Activated naive CD8-positive, alpha-beta T cell treated with anti-CD3 and anti-CD28 coated beads, Interleukin-2, amount 50 U/mL, for 24 hours (primary cell): ENCODE measurements at regions not wholly inside any gene's neighbourhood (a gene's known extent, or its start where the extent isn't known, plus 50 kb on each side); places are given as distances from the start of the nearest gene placed in this dataset.

Source experiments
- ATAC-seq: fragments of 150-1000 bp; cut with Tn5 transposase; one replicate; pipeline ENCODE4 v1.10.0; 2021
- DNase-seq: peaks from one replicate; pipeline ENCODE4 v3.0.0; 2021
- H3K27ac Mint-ChIP-seq: one replicate; pipeline ENCODE4 v1.8.0; 2021; ENCODE audit warnings: mild to moderate bottlenecking, mixed read lengths
- H3K27me3 Mint-ChIP-seq: one replicate; pipeline ENCODE4 v1.8.0; 2021; ENCODE audit warnings: mixed read lengths
- H3K36me3 Mint-ChIP-seq: one replicate; pipeline ENCODE4 v1.8.0; 2021; ENCODE audit warnings: low read depth, mixed read lengths
- H3K4me1 Mint-ChIP-seq: one replicate; pipeline ENCODE4 v1.8.0; 2021; ENCODE audit warnings: mixed read lengths
- H3K4me3 Mint-ChIP-seq: one replicate; pipeline ENCODE4 v1.8.0; 2021; ENCODE audit warnings: mild to moderate bottlenecking, moderate library complexity, mixed read lengths
- H3K9me3 Mint-ChIP-seq: one replicate; pipeline ENCODE4 v1.8.0; 2021; ENCODE audit warnings: mixed read lengths

DNA sequence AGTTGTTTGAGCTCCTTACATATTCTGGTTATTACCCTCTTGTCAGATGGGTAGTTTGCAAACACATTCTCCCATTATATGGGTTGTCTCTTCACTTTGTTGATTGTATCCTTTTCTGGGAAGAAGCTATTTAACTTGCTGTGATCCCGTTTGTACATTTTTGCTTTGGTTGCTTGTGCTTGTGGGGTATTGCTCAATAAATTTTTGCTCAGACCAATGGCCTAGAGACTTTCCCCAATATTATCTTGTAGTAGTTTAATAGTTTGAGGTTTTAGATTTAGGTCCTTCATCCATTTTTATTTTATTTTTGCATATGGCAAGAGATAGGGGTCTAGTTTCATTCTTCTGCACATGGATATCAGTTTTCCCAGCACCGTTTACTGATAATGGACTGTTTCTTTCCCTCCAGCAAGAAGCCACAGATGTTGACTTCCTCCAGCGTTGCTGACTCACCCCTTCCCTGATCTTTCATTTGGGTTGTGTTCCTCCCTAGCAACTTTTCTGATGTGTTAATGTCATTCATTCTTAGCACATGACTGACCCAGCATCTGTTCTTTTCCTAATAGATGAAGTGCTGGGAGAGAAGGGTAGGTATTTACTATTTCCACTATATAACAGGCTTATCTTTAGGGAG, 166.7 kb upstream of the SGO1 start:
- H3K27ac Mint-ChIP-seq: no peak overlapping the region
- no peaks in the 10 kb centered on the region for H3K4me1 Mint-ChIP-seq
- DNase-seq: no peak
- no peaks in the 10 kb centered on the region for H3K36me3 Mint-ChIP-seq
- no peak overlapping the region for H3K4me3 Mint-ChIP-seq
- ATAC-seq: no peak
- H3K27me3 Mint-ChIP-seq: no peaks in the 10 kb centered on the region
- no peaks in the 10 kb centered on the region for H3K9me3 Mint-ChIP-seq

DNA sequence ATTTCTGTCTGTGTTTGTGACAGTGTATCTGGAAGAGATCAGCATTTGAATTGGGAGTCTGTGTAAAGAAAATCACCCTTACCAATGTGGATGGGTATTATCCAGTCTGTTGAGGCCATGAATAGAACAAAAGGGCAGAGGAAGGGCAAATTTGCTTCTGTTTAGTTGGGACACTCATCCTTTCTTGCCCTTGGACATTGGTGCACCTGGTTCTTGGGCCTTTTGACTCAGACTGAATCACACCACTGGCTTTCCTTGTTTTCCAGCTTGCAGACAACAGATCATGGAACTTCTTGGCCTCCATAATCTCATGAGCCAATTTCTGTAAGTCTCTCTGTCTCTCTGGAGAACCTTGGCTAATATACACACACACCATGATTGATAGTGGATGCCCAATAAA, 164.4 kb upstream of the SGO1 start:
- no peaks in the 10 kb centered on the region for H3K36me3 Mint-ChIP-seq
- H3K4me3 Mint-ChIP-seq: no peak overlapping the region
- H3K27me3 Mint-ChIP-seq: no peaks in the 10 kb centered on the region
- H3K9me3 Mint-ChIP-seq: no peaks in the 10 kb centered on the region
- DNase-seq (no peak), ATAC-seq (no peak)
- H3K4me1 Mint-ChIP-seq: no peaks in the 10 kb centered on the region
- H3K27ac Mint-ChIP-seq: no peak overlapping the region

- no peaks in the 10 kb centered on the region for H3K27me3 Mint-ChIP-seq
- H3K9me3 Mint-ChIP-seq: no peaks in the 10 kb centered on the region
- H3K27ac Mint-ChIP-seq: no peak overlapping the region
- no peaks in the 10 kb centered on the region for H3K36me3 Mint-ChIP-seq
- DNase-seq: no peak
- no peak overlapping the region for H3K4me3 Mint-ChIP-seq
- no peak for ATAC-seq
- H3K4me1 Mint-ChIP-seq: peaks cover 3% of the 10 kb centered on the region
Measured at GRCh38 chr3:20346916-20347315, 160.9 kb upstream of the SGO1 start.

GRCh38 chr3:20346369-20346768, 160.4 kb upstream of the SGO1 start:
- Mint-ChIP-seq H3K27me3 (no peaks in the 10 kb centered on the region), H3K4me3 (no peak overlapping the region), H3K36me3 (no peaks in the 10 kb centered on the region), H3K9me3 (no peaks in the 10 kb centered on the region), H3K4me1 (peaks cover 3% of the 10 kb centered on the region), H3K27ac (no peak overlapping the region)
- ATAC-seq: no peak
- DNase-seq: no peak

DNA sequence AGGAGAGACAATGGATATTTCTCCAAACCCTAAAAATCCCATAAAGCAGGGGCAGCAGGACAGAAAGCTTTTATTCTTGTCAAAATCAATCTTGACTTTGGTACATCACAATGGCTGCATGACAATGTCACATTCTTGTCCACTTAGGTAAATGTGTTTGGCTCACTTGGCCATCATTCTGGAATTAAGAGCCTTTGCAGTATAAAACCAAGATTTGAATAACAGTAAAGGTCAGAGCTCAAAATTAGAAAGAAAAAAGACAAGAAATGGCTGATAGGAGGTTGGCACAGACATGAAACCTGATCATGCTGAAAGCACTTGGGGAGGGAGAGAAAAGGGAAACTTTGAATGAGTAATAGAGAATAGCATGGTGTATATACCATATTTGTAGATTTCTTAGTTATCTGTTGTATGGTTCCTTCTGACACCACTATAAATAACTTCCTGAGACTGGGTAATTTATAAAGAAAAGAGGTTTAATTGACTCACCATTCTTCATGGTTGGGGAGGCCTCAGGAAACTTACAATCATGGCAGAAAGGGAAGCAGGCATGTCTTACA, 158.5 kb upstream of the SGO1 start:
- Mint-ChIP-seq H3K4me1 (peaks cover 3% of the 10 kb centered on the region), H3K4me3 (no peak overlapping the region), H3K36me3 (no peaks in the 10 kb centered on the region), H3K9me3 (no peaks in the 10 kb centered on the region), H3K27me3 (no peaks in the 10 kb centered on the region), H3K27ac (no peak overlapping the region)
- no peak for DNase-seq
- ATAC-seq: peak; percentile 53

DNA sequence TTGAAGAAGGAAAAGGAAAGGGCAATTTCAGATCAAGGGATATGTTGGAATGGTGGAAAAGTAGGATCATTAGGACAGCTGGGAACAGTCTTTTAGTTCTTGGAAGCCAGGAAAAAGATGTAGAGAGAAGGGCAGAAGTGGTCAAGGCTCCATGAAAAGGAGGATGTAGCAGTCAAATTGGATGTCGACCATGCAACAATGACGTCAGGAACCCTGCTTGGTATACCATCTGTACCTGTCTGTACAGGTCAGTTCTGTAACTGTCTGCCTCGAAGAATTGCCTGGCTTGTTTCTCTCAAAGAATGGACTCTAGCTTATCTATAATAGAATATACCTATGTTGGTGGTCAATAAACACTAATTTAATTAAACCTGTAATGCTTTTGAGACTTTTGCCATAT, 157.8 kb upstream of the SGO1 start:
- Mint-ChIP-seq H3K4me3 (no peak overlapping the region), H3K9me3 (no peaks in the 10 kb centered on the region), H3K27ac (no peak overlapping the region), H3K4me1 (peaks cover 3% of the 10 kb centered on the region), H3K36me3 (no peaks in the 10 kb centered on the region), H3K27me3 (no peaks in the 10 kb centered on the region)
- ATAC-seq (no peak), DNase-seq (no peak)

DNA sequence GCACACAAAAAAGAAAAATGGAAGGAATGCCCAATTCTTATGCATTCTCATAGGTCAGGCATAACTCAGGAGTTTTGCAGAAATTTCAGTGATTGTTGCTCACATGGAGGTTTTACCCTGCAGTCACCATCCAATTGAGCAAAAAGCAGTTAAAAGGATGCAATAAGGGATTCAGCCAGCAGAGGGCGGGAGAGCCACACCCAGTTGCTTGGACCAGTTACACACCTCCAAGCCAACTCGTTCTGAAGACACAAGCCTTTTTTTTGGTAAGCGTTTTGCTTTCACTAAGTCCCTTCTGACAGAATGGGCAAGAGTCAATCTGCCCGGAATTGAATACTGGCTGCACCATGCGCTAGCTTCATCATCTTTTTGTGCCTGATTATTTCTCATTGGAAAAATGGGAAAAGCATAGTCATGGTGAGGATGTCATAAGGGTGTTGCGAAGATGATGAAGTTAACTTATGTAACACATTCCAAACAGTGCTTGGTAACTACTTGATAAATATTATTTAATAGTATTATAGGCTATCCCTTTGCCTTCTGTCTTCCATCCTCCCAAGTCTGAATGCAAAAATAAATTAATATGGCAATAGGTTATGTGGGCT, 154.4 kb upstream of the SGO1 start:
- DNase-seq (peak; percentile 66), ATAC-seq (peak; percentile 79)
- H3K36me3 Mint-ChIP-seq: no peaks in the 10 kb centered on the region
- no peak overlapping the region for H3K27ac Mint-ChIP-seq
- H3K4me1 Mint-ChIP-seq: peaks cover 3% of the 10 kb centered on the region
- no peaks in the 10 kb centered on the region for H3K9me3 Mint-ChIP-seq
- no peaks in the 10 kb centered on the region for H3K27me3 Mint-ChIP-seq
- H3K4me3 Mint-ChIP-seq: no peak overlapping the region

GRCh38 chr3:20336572-20336971, 150.6 kb upstream of the SGO1 start:
- H3K27me3 Mint-ChIP-seq: peaks cover 2% of the 10 kb centered on the region
- no peaks in the 10 kb centered on the region for H3K36me3 Mint-ChIP-seq
- no peak overlapping the region for H3K27ac Mint-ChIP-seq
- H3K4me3 Mint-ChIP-seq: no peak overlapping the region
- no peaks in the 10 kb centered on the region for H3K4me1 Mint-ChIP-seq
- DNase-seq (no peak), ATAC-seq (no peak)
- peaks cover 3% of the 10 kb centered on the region for H3K9me3 Mint-ChIP-seq

DNA sequence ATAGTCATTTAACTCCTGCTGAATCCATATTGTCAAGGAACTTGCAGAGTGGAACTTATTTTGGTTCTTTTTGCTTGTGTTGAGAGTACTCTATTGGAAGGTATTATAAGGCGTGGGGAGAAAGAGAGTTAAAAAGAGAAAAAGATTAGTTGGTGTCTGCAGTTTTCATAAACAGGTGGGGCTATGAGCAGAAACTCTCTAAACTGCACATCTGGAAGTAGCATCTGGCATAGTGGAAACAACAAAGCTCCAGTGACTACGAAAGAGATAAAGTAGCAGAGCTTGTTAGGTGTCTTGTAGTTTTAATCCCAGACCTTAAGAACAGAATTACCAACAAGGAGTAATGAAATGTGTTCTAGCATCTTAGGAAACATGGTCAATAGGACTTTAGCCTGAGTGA, 148.8 kb upstream of the SGO1 start:
- DNase-seq (no peak), ATAC-seq (no peak)
- Mint-ChIP-seq H3K4me1 (no peaks in the 10 kb centered on the region), H3K9me3 (peaks cover 3% of the 10 kb centered on the region), H3K27ac (no peak overlapping the region), H3K36me3 (no peaks in the 10 kb centered on the region), H3K27me3 (peaks cover 2% of the 10 kb centered on the region), H3K4me3 (no peak overlapping the region)

GRCh38 chr3:20327889-20328288, 141.9 kb upstream of the SGO1 start:
- Mint-ChIP-seq H3K4me1 (no peaks in the 10 kb centered on the region), H3K9me3 (peaks cover 3% of the 10 kb centered on the region), H3K4me3 (no peak overlapping the region), H3K27me3 (peaks cover 2% of the 10 kb centered on the region), H3K36me3 (no peaks in the 10 kb centered on the region), H3K27ac (no peak overlapping the region)
- no peak for ATAC-seq
- DNase-seq: no peak

DNA sequence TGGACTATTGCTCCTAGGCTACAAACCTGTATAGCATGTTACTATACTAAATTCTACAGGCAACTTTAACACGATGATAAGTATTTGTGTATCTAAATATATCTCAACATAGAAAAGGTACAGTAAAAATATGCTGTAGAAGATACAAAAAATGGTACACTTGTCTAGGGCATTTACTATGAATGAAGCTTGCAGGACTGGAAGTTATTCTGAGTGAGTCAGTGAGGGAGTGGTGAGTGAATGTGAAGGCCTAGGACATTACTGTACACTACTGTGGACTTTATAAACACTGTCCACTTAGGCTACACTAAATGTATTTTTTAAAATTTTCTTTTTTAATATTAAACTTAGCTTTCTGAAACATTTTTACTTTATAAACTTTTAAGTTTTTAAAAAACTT, 140.5 kb upstream of the SGO1 start:
- Mint-ChIP-seq H3K27ac (no peak overlapping the region), H3K27me3 (no peaks in the 10 kb centered on the region), H3K4me3 (no peak overlapping the region), H3K36me3 (no peaks in the 10 kb centered on the region), H3K9me3 (no peaks in the 10 kb centered on the region), H3K4me1 (no peaks in the 10 kb centered on the region)
- DNase-seq (no peak), ATAC-seq (no peak)

DNA sequence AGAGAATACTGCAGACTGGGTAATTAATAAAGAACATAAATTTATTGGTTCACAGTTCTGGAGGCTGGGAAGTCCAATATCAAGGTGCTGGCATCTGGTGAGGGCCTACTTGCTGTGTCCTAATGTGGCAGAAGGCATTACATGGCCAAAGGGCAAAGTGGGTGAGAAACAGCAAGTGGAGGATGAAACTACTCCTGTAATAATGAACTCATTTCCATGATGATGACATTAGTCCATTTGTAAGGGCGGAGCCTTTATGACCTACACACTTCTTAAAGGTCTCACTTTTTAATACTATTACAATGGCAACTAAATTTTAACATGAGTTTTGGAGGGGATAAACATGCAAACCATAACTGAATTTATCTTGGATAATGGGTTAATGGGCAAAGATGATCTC, 139.6 kb upstream of the SGO1 start:
- Mint-ChIP-seq H3K27me3 (no peaks in the 10 kb centered on the region), H3K4me3 (no peak overlapping the region), H3K36me3 (no peaks in the 10 kb centered on the region), H3K4me1 (no peaks in the 10 kb centered on the region), H3K27ac (no peak overlapping the region), H3K9me3 (no peaks in the 10 kb centered on the region)
- ATAC-seq (no peak), DNase-seq (no peak)

GRCh38 chr3:20324664-20325478, 138.9 kb upstream of the SGO1 start:
- H3K27me3 Mint-ChIP-seq: no peaks in the 10 kb centered on the region
- ATAC-seq (no peak), DNase-seq (no peak)
- H3K4me3 Mint-ChIP-seq: no peak overlapping the region
- H3K36me3 Mint-ChIP-seq: no peaks in the 10 kb centered on the region
- H3K27ac Mint-ChIP-seq: no peak overlapping the region
- H3K9me3 Mint-ChIP-seq: no peaks in the 10 kb centered on the region
- no peaks in the 10 kb centered on the region for H3K4me1 Mint-ChIP-seq

GRCh38 chr3:20323307-20323927, 137.4 kb upstream of the SGO1 start:
- ATAC-seq (no peak), DNase-seq (no peak)
- H3K27ac Mint-ChIP-seq: no peak overlapping the region
- H3K27me3 Mint-ChIP-seq: no peaks in the 10 kb centered on the region
- H3K4me1 Mint-ChIP-seq: no peaks in the 10 kb centered on the region
- no peaks in the 10 kb centered on the region for H3K36me3 Mint-ChIP-seq
- no peaks in the 10 kb centered on the region for H3K9me3 Mint-ChIP-seq
- H3K4me3 Mint-ChIP-seq: no peak overlapping the region

GRCh38 chr3:20322085-20322484, 136.1 kb upstream of the SGO1 start:
- no peaks in the 10 kb centered on the region for H3K4me1 Mint-ChIP-seq
- DNase-seq: no peak
- H3K27ac Mint-ChIP-seq: no peak overlapping the region
- ATAC-seq: no peak
- no peaks in the 10 kb centered on the region for H3K27me3 Mint-ChIP-seq
- H3K4me3 Mint-ChIP-seq: no peak overlapping the region
- H3K36me3 Mint-ChIP-seq: no peaks in the 10 kb centered on the region
- no peaks in the 10 kb centered on the region for H3K9me3 Mint-ChIP-seq
